GM12878 (cell line): ENCODE measurements at regions not wholly inside any gene's neighbourhood (a gene's known extent, or its start where the extent isn't known, plus 50 kb on each side); places are given as distances from the start of the nearest gene placed in this dataset.

Experiments used
- CHD1 ChIP-seq: IDR thresholded peaks from 2 replicates; pipeline ENCODE4 v1.6.1; 2012; ENCODE audit warnings: low read depth, low read length, improper control_type of control experiment
- EZH2 ChIP-seq: IDR thresholded peaks from 2 replicates; pipeline ENCODE4 v1.6.1; 2012; ENCODE audit warnings: low read depth, mild to moderate bottlenecking, control low read depth, inconsistent platforms, low read length, borderline replicate concordance; ENCODE audit not compliant: control insufficient read depth
- POLR2A ChIP-seq: IDR thresholded peaks from 2 replicates; pipeline ENCODE4 v1.6.1; 2011; ENCODE audit warnings: low read depth, mild to moderate bottlenecking, low read length
- RAD51 ChIP-seq: fragments of 450-650 bp; IDR thresholded peaks from 2 replicates; pipeline ENCODE4 v1.6.1; 2016; ENCODE audit warnings: moderate library complexity, mild to moderate bottlenecking, inconsistent platforms
- SREBF2 ChIP-seq: IDR thresholded peaks from 2 replicates; pipeline ENCODE4 v1.6.1; 2012; ENCODE audit warnings: mild to moderate bottlenecking, low read length
- ZNF274 ChIP-seq: IDR thresholded peaks from one replicate; pipeline ENCODE4 v1.8.0; 2011; ENCODE audit not compliant: insufficient read length, insufficient read depth
- TF ChIP-seq, protein P1 (sequence below), 3 experiments: IDR thresholded peaks in 2 of 3; conservative IDR thresholded peaks in 1 of 3; 2 replicates each; pipeline ENCODE4 v1.5.1; 2011; ENCODE audit warnings: low read depth in 3 of 3, low read length in 3 of 3, mild to moderate bottlenecking in 3 of 3, control low read depth in 2 of 3, moderate library complexity in 2 of 3, inconsistent platforms in 1 of 3, mixed read lengths in 1 of 3; ENCODE audit not compliant: control insufficient read depth in 2 of 3, insufficient read depth in 1 of 3; ENCODE audit errors: extremely low read depth in 1 of 3
- TF ChIP-seq, protein P2 (sequence below): IDR thresholded peaks from 2 replicates; pipeline ENCODE4 v1.6.1; 2012; ENCODE audit warnings: low read depth, low read length, improper control_type of control experiment

- TF ChIP-seq ZNF274 (no peak), CHD1 (no peak), SREBF2 (no peak), RAD51 (no peak), POLR2A (no peak), EZH2 (no peak)
- TF ChIP-seq, protein P1, sequence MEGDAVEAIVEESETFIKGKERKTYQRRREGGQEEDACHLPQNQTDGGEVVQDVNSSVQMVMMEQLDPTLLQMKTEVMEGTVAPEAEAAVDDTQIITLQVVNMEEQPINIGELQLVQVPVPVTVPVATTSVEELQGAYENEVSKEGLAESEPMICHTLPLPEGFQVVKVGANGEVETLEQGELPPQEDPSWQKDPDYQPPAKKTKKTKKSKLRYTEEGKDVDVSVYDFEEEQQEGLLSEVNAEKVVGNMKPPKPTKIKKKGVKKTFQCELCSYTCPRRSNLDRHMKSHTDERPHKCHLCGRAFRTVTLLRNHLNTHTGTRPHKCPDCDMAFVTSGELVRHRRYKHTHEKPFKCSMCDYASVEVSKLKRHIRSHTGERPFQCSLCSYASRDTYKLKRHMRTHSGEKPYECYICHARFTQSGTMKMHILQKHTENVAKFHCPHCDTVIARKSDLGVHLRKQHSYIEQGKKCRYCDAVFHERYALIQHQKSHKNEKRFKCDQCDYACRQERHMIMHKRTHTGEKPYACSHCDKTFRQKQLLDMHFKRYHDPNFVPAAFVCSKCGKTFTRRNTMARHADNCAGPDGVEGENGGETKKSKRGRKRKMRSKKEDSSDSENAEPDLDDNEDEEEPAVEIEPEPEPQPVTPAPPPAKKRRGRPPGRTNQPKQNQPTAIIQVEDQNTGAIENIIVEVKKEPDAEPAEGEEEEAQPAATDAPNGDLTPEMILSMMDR (IDR thresholded peaks at IDR 0.05 in 2 of 3, conservative IDR thresholded peaks at IDR 0.05 in 1 of 3; ENCODE audit: control insufficient read depth in 2 of 3, extremely low read depth in 1 of 3, insufficient read depth in 1 of 3, low read depth in 3 of 3, low read length in 3 of 3) = no peak
- TF ChIP-seq, protein P2, sequence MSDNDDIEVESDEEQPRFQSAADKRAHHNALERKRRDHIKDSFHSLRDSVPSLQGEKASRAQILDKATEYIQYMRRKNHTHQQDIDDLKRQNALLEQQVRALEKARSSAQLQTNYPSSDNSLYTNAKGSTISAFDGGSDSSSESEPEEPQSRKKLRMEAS = no peak
These were observed 700.3 kb downstream of the TMEM182 start for GRCh38 chr2:103462101-103462500.
